NT2/D1 (cell line): ENCODE measurements at regions not wholly inside any gene's neighbourhood (a gene's known extent, or its start where the extent isn't known, plus 50 kb on each side); places are given as distances from the start of the nearest gene placed in this dataset.

ENCODE experiments used
- SUZ12 ChIP-seq: IDR thresholded peaks from 2 replicates; pipeline ENCODE4 v1.6.1; 2011; ENCODE audit not compliant: insufficient read length, insufficient read depth; ENCODE audit errors: extremely low read depth
- YY1 ChIP-seq: IDR thresholded peaks from 2 replicates; pipeline ENCODE4 v1.6.1; 2011; ENCODE audit not compliant: insufficient read length, insufficient read depth
- ZNF274 ChIP-seq: IDR thresholded peaks from 2 replicates; pipeline ENCODE4 v1.6.1; 2011; ENCODE audit warnings: mild to moderate bottlenecking, low read depth, low read length

DNA sequence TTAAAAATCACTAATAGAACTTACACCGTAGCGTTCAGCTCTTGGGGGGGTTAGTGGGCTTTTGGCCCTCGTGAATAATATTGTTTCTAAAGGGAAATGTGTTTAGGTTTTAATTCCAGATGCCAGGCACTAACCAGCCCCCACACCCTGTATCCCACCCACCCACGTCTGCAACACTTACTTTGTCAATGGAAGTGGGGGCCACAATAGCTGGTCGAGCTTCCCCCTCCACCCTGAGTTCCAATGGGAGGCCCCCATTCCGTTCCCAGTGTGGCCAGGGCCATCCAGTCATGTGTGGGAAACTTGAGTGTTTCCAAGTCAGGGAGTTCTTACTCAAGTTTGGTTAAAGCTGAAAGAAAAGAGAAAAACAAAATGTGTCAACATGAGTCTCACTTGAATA, 271.4 kb downstream of the ENC1 start:
- TF ChIP-seq ZNF274 = no peak
- TF ChIP-seq YY1 = no peak
- TF ChIP-seq SUZ12 = no peak
